HG02588 (cell line): ENCODE measurements at regions not wholly inside any gene's neighbourhood (a gene's known extent, or its start where the extent isn't known, plus 50 kb on each side); places are given as distances from the start of the nearest gene placed in this dataset.

ENCODE experiments used
- ATAC-seq: cut with Tn5 transposase; IDR thresholded peaks from one replicate; pipeline ENCODE4 v1.9.1; 2021; ENCODE audit warnings: mild to moderate bottlenecking, moderate library complexity; ENCODE audit not compliant: unreplicated experiment

GRCh38 chr2:217028128-217028527 is 168.3 kb upstream of the TNP1 start:
- ATAC-seq: no peak

GRCh38 chr2:217027414-217027813 is 167.6 kb upstream of the TNP1 start:
- no peak for ATAC-seq

GRCh38 chr2:217026569-217026968 is 166.7 kb upstream of the TNP1 start:
- no peak for ATAC-seq

- ATAC-seq: no peak
These were observed 166.3 kb upstream of the TNP1 start for GRCh38 chr2:217026161-217026560.

- ATAC-seq: no peak
These were observed 163.7 kb upstream of the TNP1 start for GRCh38 chr2:217023611-217024010.

- ATAC-seq: no peak
These were observed 157.8 kb upstream of the TNP1 start for GRCh38 chr2:217017456-217018252.

GRCh38 chr2:217016796-217017419 is 157.0 kb upstream of the TNP1 start:
- no peak for ATAC-seq

GRCh38 chr2:217014328-217015105 is 154.7 kb upstream of the TNP1 start:
- ATAC-seq: no peak

GRCh38 chr2:217013926-217014325 is 154.1 kb upstream of the TNP1 start:
- ATAC-seq: no peak

GRCh38 chr2:217011576-217011975 is 151.7 kb upstream of the TNP1 start:
- no peak for ATAC-seq

GRCh38 chr2:217010173-217010572 is 150.3 kb upstream of the TNP1 start:
- no peak for ATAC-seq

GRCh38 chr2:217008794-217009193 is 148.9 kb upstream of the TNP1 start:
- ATAC-seq: no peak

- ATAC-seq: no peak
These were observed 146.4 kb upstream of the TNP1 start for GRCh38 chr2:217006217-217006616.

GRCh38 chr2:217004656-217005055 is 144.8 kb upstream of the TNP1 start:
- no peak for ATAC-seq

GRCh38 chr2:217001740-217002139 is 141.9 kb upstream of the TNP1 start:
- ATAC-seq: no peak

GRCh38 chr2:217000406-217000805 is 140.5 kb upstream of the TNP1 start:
- ATAC-seq: no peak

GRCh38 chr2:216996279-216996845 is 136.5 kb upstream of the TNP1 start:
- ATAC-seq: no peak

GRCh38 chr2:216994353-216994854 is 134.5 kb upstream of the TNP1 start:
- ATAC-seq: no peak

GRCh38 chr2:216992056-216992675 is 132.3 kb upstream of the TNP1 start:
- ATAC-seq: no peak

GRCh38 chr2:216991563-216991962 is 131.7 kb upstream of the TNP1 start:
- ATAC-seq: no peak
